K562 (cell line): ENCODE measurements at regions not wholly inside any gene's neighbourhood (a gene's known extent, or its start where the extent isn't known, plus 50 kb on each side); places are given as distances from the start of the nearest gene placed in this dataset.

Experiments used
- ATAC-seq: fragments of 200-7000 bp; cut with Tn5 transposase; 3 replicates; pipeline ENCODE4 v1.9.1; 2020; ENCODE audit warnings: moderate library complexity
- BruUV-seq: library from RNA; stranded (reverse); fragments of 400-500 nt; replicated peaks from 2 replicates; lab custom pipeline; 2021; lab: Mats Ljungman, UMichigan
- CTCF ChIA-PET: fragments of 300-600 bp; formaldehyde crosslinking; extraction: SDS; loops from one replicate; lab custom pipeline; 2021; ENCODE audit warnings: low intra/inter-chr PET ratio; lab: Yijun Ruan, JAX
- POLR2A ChIA-PET: fragments of 300-600, 350-650 bp; sonication (Branson Sonifier 250); formaldehyde crosslinking; extraction: SDS; loops from one replicate; lab custom pipeline; 2021; ENCODE audit warnings: antibody characterized with exemption, inconsistent platforms; lab: Yijun Ruan, JAX
- DNase-seq, 4 experiments: peaks; one replicate each; pipeline versions ENCODE4 v3.0.0 to v3.0.0-alpha.2; 2011 to 2018; ENCODE audit warnings: low spot score in 3 of 4, mixed read lengths in 3 of 4; ENCODE audit errors: extremely low read depth in 1 of 4
- FAIRE-seq: peaks from 2 replicates; lab custom pipeline; 2011; peaks lifted over from hg19 to GRCh38; lab: Jason Lieb, UNC
- H2AFZ ChIP-seq: 2 replicates; pipeline ENCODE4 v1.6.0; 2011; ENCODE audit warnings: low read depth, low read length, control low read depth, inconsistent platforms
- H3K27ac ChIP-seq: fragments of 200-600 bp; 3 replicates; pipeline ENCODE4 v1.8.0; 2011; ENCODE audit warnings: low read depth, mild to moderate bottlenecking, control low read depth, inconsistent platforms, low read length, moderate library complexity, mixed read lengths; ENCODE audit errors: extremely low read depth
- H3K27me3 ChIP-seq, 2 experiments: fragments of 300-600 bp in 1 of 2; 2 replicates in 1 of 2; 3 replicates in 1 of 2; pipeline versions ENCODE4 v1.6.0 to v1.8.0; 2011; ENCODE audit warnings: inconsistent platforms in 2 of 2, low read length in 2 of 2, mild to moderate bottlenecking in 1 of 2, mixed read lengths in 1 of 2, moderate library complexity in 1 of 2; ENCODE audit not compliant: control insufficient read depth in 2 of 2, insufficient read depth in 2 of 2
- H3K36me3 ChIP-seq: fragments of 300-600 bp; 3 replicates; pipeline ENCODE4 v1.8.0; 2011; ENCODE audit warnings: mild to moderate bottlenecking, low read length, inconsistent platforms; ENCODE audit not compliant: control insufficient read depth, insufficient read depth
- H3K4me1 ChIP-seq, 2 experiments: fragments of 200-600 bp in 1 of 2; replicated peaks in 1 of 2; 2 replicates in 1 of 2; 3 replicates in 1 of 2; pipeline versions ENCODE4 v1.5.1 to v1.8.0; 2011; ENCODE audit warnings: inconsistent platforms in 2 of 2, low read length in 2 of 2, mild to moderate bottlenecking in 1 of 2, mixed read lengths in 1 of 2, moderate library complexity in 1 of 2; ENCODE audit not compliant: control insufficient read depth in 2 of 2, insufficient read depth in 2 of 2
- H3K4me2 ChIP-seq: 2 replicates; pipeline ENCODE4 v1.6.1; 2011; ENCODE audit warnings: low read length, control low read depth, inconsistent platforms, mixed read lengths; ENCODE audit not compliant: insufficient read depth
- H3K4me3 ChIP-seq: fragments of 200-600 bp; sonication (generic), shearing (Covaris generic); 2 replicates; pipeline ENCODE4 v1.5.1; 2016; ENCODE audit warnings: control low read depth, inconsistent platforms
- H3K79me2 ChIP-seq: fragments of 200-600 bp; 3 replicates; pipeline ENCODE4 v1.8.0; 2011; ENCODE audit warnings: low read length, inconsistent platforms; ENCODE audit not compliant: control insufficient read depth, insufficient read depth
- H3K9ac ChIP-seq, 2 experiments: 2 replicates each; pipeline versions ENCODE4 v1.6.0 to v1.6.1; 2011; ENCODE audit warnings: low read depth in 2 of 2, low read length in 2 of 2, control low read depth in 1 of 2, inconsistent platforms in 1 of 2, mild to moderate bottlenecking in 1 of 2, mixed read lengths in 1 of 2; ENCODE audit not compliant: insufficient read depth in 1 of 2
- H3K9me1 ChIP-seq: one replicate; pipeline ENCODE4 v1.6.0; 2011; ENCODE audit warnings: inconsistent platforms, mild to moderate bottlenecking, low read length, moderate library complexity; ENCODE audit not compliant: control insufficient read depth, insufficient read depth
- H3K9me3 ChIP-seq: replicated peaks from 2 replicates; pipeline ENCODE4 v1.5.1; 2011; ENCODE audit warnings: low read depth, low read length, inconsistent platforms; ENCODE audit not compliant: control insufficient read depth, insufficient read depth
- H4K20me1 ChIP-seq: replicated peaks from 2 replicates; pipeline ENCODE4 v1.6.1; 2011; ENCODE audit warnings: low read length, inconsistent platforms, mixed read lengths; ENCODE audit not compliant: control insufficient read depth, insufficient read depth
- C11orf30 ChIP-seq: fragments of 450-650 bp; IDR thresholded peaks from 2 replicates; pipeline ENCODE4 v1.6.1; 2016; ENCODE audit warnings: low read depth, mild to moderate bottlenecking
- CREB1 ChIP-seq, 2 experiments: sonication (generic) in 1 of 2; formaldehyde crosslinking in 1 of 2; IDR thresholded peaks; 2 replicates each; pipeline versions ENCODE4 v1.6.1 to v1.8.0; 2012 to 2022; ENCODE audit warnings: inconsistent platforms in 1 of 2, mild to moderate bottlenecking in 1 of 2, missing genetic modification reagents in 1 of 2, moderate library complexity in 1 of 2
- EP400 ChIP-seq: fragments of 450-650 bp; IDR thresholded peaks from 2 replicates; pipeline ENCODE4 v1.6.1; 2017; ENCODE audit warnings: antibody characterized with exemption, mild to moderate bottlenecking, moderate library complexity
- ERF ChIP-seq: fragments of 450-650 bp; formaldehyde crosslinking; IDR thresholded peaks from 2 replicates; pipeline ENCODE4 v1.4.0; 2020; ENCODE audit warnings: mild to moderate bottlenecking, mixed read lengths
- FOS ChIP-seq: IDR thresholded peaks from 3 replicates; pipeline ENCODE4 v1.6.1; 2011; ENCODE audit not compliant: insufficient read length; ENCODE audit errors: extremely low read depth
- HSF4 ChIP-seq: fragments of 250-450 bp; sonication (Bioruptor Pico); IDR thresholded peaks from 2 replicates; pipeline ENCODE4 v2.1.2; 2022; ENCODE audit warnings: mild to moderate bottlenecking, moderate library complexity, borderline replicate concordance
- MYBL2 ChIP-seq, 2 experiments: fragments of 450-650 bp in 1 of 2; sonication (generic) in 1 of 2; formaldehyde crosslinking in 1 of 2; IDR thresholded peaks; 2 replicates each; pipeline versions ENCODE4 v1.6.1 to v1.8.1; 2017 to 2022; ENCODE audit warnings: borderline replicate concordance in 1 of 2, inconsistent platforms in 1 of 2, low read depth in 1 of 2, mild to moderate bottlenecking in 1 of 2, missing genetic modification reagents in 1 of 2, moderate library complexity in 1 of 2
- MYC ChIP-seq, 2 experiments: fragments of 250-450 bp in 1 of 2; sonication (Bioruptor Pico) in 1 of 2; IDR thresholded peaks; 2 replicates each; pipeline versions ENCODE4 v1.5.1 to v1.6.1; 2012 to 2021; ENCODE audit warnings: low read depth in 2 of 2, borderline replicate concordance in 1 of 2, improper control_type of control experiment in 1 of 2, low read length in 1 of 2, mild to moderate bottlenecking in 1 of 2, moderate library complexity in 1 of 2
- PRPF4 ChIP-seq: fragments of 200-400 bp; formaldehyde crosslinking; IDR thresholded peaks from one replicate; pipeline ENCODE4 v1.6.1; 2017; ENCODE audit warnings: low read length, low read depth, mild to moderate bottlenecking; ENCODE audit not compliant: insufficient read depth, poor library complexity, severe bottlenecking
- RAD21 ChIP-seq, 2 experiments: fragments of 250-450 bp in 1 of 2; fragments of 450-650 bp in 1 of 2; sonication (Bioruptor Pico) in 1 of 2; formaldehyde crosslinking in 1 of 2; IDR thresholded peaks in 1 of 2; conservative IDR thresholded peaks in 1 of 2; 2 replicates each; pipeline versions ENCODE4 v1.4.0 to v1.8.0; 2020 to 2022; ENCODE audit warnings: mild to moderate bottlenecking in 2 of 2, moderate library complexity in 1 of 2
- RBM17 ChIP-seq: fragments of 200-400 bp; formaldehyde crosslinking; IDR thresholded peaks from 2 replicates; pipeline ENCODE4 v1.6.1; 2017; ENCODE audit warnings: low read depth, mild to moderate bottlenecking, low read length, borderline replicate concordance
- ZNF699 ChIP-seq: fragments of 250-450 bp; sonication (Bioruptor Pico); IDR thresholded peaks from 2 replicates; pipeline ENCODE4 v1.8.0; 2021; ENCODE audit warnings: mild to moderate bottlenecking, moderate library complexity; ENCODE audit not compliant: insufficient replicate concordance
- WGBS: fragments of 100-300 bp; shearing (Covaris generic); methylation state at CpG from one replicate; pipeline ENCODE4 v1.1.6; 2016; ENCODE audit warnings: low coverage, mixed read lengths; ENCODE audit not compliant: insufficient coverage; ENCODE audit errors: missing lambda C conversion rate; 5-methylcytosine and 5-hydroxymethylcytosine counted together
- in situ Hi-C: fragments of 300-500 bp; cut with MboI; formaldehyde crosslinking; loops from 4 replicates; pipeline ENCODE4 v1.15.0; 2018; ENCODE audit warnings: inconsistent platforms, mixed read lengths
- intact Hi-C: fragments of 100-400 bp; cut with micrococcal nuclease; formaldehyde crosslinking; loops from 2 replicates; pipeline ENCODE4 v1.14.2; 2022
- TF ChIP-seq, protein P1 (sequence below): fragments of 450-650 bp; IDR thresholded peaks from 2 replicates; pipeline ENCODE4 v1.6.1; 2017; ENCODE audit warnings: antibody characterized with exemption
- TF ChIP-seq, protein P2 (sequence below): fragments of 450-650 bp; IDR thresholded peaks from 2 replicates; pipeline ENCODE4 v1.6.1; 2017; ENCODE audit warnings: mild to moderate bottlenecking, moderate library complexity

DNA sequence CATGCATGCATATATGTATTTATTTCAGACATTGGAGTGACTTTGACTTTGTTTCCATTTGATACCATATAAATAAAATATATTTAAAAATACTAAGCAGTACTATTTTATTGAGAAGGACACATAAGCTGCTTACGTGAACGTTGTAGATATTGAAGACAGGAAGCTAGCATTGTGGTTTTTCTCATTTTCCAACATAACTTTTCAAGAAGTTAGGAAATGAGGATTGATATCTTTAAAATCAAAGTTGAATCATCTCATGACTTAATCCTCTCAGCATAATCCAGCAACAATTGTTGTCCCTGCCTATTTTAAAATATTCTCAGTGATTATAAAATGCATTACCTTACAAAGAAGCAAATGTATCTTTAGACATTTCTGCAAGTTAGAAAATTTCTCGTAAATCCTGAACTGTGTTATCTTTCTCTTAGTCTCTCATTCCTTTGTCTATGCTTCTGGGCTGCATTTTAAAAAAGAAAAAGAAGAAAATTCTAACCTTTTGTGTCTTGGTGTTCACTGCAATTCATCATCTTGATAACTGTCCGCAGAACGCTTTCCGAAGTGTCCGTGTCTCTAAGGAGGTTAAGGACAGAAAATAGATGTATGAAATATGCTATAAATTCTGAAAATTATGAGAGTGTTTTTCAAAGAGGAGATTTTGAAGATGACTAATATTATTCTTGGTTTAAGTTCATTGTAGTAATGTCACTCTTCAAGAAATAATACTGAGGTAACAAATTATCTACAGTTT, 1089.9 kb upstream of the CDH6 start:
- POLR2A ChIA-PET = no interaction called here
- H3K9me3 ChIP-seq = no peaks in the 10 kb centered on the region
- no peaks in the 10 kb centered on the region for H3K27me3 ChIP-seq
- no peak overlapping the region for H3K4me3 ChIP-seq
- in situ Hi-C loops = no loop called here
- no peaks in the 10 kb centered on the region for H3K79me2 ChIP-seq
- no peaks in the 10 kb centered on the region for H3K4me1 ChIP-seq
- intact Hi-C loops = no loop called here
- H3K9me1 ChIP-seq = no peaks in the 10 kb centered on the region
- H3K27ac ChIP-seq = no peak overlapping the region
- TF ChIP-seq ZNF699 (CRISPR knock-in tag) (no peak), MYBL2 (IDR thresholded peaks at IDR 0.05; ENCODE audit: low read depth) (no peak), MYBL2 (CRISPR knock-in tag; IDR thresholded peaks at IDR 0.05; ENCODE audit: borderline replicate concordance) (no peak), RAD21 (CRISPR knock-in tag; conservative IDR thresholded peaks at IDR 0.05 in 1 of 2, IDR thresholded peaks at IDR 0.05 in 1 of 2) (no peak), CREB1 (IDR thresholded peaks at IDR 0.05) (no peak), CREB1 (CRISPR knock-in tag; IDR thresholded peaks at IDR 0.05) (no peak), ERF (CRISPR knock-in tag) (no peak), PRPF4 (no peak), FOS (no peak), EP400 (no peak), C11orf30 (no peak), HSF4 (CRISPR knock-in tag) (no peak), RBM17 (no peak), MYC (IDR thresholded peaks at IDR 0.05; ENCODE audit: low read depth, low read length) (no peak), MYC (CRISPR knock-in tag; IDR thresholded peaks at IDR 0.05; ENCODE audit: borderline replicate concordance, low read depth) (no peak)
- TF ChIP-seq, protein P1, sequence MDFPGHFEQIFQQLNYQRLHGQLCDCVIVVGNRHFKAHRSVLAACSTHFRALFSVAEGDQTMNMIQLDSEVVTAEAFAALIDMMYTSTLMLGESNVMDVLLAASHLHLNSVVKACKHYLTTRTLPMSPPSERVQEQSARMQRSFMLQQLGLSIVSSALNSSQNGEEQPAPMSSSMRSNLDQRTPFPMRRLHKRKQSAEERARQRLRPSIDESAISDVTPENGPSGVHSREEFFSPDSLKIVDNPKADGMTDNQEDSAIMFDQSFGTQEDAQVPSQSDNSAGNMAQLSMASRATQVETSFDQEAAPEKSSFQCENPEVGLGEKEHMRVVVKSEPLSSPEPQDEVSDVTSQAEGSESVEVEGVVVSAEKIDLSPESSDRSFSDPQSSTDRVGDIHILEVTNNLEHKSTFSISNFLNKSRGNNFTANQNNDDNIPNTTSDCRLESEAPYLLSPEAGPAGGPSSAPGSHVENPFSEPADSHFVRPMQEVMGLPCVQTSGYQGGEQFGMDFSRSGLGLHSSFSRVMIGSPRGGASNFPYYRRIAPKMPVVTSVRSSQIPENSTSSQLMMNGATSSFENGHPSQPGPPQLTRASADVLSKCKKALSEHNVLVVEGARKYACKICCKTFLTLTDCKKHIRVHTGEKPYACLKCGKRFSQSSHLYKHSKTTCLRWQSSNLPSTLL = no peak
- TF ChIP-seq, protein P2, sequence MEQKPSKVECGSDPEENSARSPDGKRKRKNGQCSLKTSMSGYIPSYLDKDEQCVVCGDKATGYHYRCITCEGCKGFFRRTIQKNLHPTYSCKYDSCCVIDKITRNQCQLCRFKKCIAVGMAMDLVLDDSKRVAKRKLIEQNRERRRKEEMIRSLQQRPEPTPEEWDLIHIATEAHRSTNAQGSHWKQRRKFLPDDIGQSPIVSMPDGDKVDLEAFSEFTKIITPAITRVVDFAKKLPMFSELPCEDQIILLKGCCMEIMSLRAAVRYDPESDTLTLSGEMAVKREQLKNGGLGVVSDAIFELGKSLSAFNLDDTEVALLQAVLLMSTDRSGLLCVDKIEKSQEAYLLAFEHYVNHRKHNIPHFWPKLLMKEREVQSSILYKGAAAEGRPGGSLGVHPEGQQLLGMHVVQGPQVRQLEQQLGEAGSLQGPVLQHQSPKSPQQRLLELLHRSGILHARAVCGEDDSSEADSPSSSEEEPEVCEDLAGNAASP = no peak
- DNase-seq (no peak), ATAC-seq (no peak), FAIRE-seq (no peak)
- H3K36me3 ChIP-seq = no peaks in the 10 kb centered on the region
- H2AFZ ChIP-seq = no peak overlapping the region
- BruUV-seq = no TSS peak
- H3K9ac ChIP-seq = no peak overlapping the region
- H3K4me2 ChIP-seq = no peak overlapping the region
- 23% methylated on average over 7 of the region's 7 CpGs for WGBS
- CTCF ChIA-PET = no interaction called here
- H4K20me1 ChIP-seq = no peaks in the 10 kb centered on the region
